Hindlimb muscle (tissue), 1 donor: ENCODE measurements at regions not wholly inside any gene's neighbourhood (a gene's known extent, or its start where the extent isn't known, plus 50 kb on each side); places are given as distances from the start of the nearest gene placed in this dataset.

Experiments
- DNase-seq: peaks from one replicate; pipeline ENCODE4 v3.0.0-alpha.2; 2013

DNA sequence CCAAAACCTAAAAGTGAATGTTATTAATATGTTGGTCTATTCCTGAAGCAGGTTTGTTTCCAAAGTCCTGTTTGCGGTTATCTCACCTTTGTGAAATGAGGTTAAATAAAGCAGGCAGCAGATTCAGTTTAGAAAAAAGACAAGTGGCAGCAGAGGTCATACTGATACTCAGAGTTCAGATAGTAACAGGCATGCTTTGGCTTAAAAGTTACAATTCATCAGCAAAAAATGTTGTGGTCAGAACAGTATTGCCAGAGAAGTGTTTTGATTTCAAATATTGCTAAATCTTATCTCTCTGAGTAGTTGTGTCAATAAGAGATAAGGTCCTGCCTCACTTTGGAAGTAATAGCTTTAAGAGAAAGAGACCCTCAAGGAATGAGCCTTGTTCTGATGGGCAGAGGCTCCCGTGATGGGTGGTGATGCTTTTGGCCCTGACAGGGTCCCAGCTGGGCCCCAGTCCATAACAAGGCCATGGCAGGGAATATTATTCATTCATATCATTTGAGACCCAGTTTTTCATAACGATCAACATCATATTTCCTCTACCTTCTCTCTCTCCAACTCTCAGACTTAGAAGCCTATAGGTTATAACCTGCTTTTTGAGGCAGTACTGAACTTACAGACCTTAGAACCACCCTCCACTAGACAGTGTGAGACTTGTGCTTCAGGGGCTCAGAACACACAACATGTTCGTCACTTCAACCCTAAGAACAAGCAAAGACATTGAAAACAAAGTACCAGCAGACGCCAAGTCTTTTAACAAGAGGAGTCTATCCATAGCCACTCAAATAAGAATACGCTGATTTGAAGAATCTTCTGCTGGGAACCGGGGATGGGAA lies 58.5 kb upstream of the AHR start:
- DNase-seq, result no peak

DNA sequence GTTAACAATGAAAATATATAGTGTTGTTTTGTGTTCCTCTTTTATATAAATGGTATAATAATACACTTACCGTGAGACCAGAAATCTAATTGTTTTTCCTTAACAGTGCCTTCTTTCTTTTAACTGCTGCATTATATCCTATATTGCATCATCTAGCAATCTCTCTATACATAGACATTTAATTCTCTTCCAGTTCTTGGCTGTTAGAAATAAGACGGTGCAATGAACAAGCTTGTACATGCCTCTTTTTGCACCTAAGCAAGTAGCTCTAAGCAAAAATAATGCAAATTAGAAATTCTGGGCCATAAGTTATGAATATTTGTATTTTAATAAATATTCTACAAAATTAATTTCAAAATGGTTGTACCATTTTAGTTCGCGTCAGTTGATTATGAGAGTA lies 55.9 kb upstream of the AHR start:
- DNase-seq, result no peak

DNA sequence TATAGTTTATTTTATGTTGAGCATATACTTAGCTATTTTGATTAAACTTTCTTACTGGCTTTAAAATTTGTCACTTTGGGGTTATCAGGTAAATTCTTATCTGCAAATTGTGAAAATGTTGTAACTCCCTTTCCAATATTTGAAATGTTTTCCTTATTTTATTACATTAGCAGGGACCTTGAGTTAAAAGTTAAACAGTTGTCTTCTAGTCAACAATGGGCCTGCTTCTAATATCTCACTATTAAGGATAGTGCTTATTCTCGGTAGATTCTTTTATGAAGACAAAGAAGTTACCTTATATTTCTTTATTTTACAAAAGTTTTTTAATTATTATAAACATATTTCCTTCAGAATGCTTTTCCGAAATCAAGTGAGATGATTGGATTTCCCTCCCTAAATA lies 53.7 kb upstream of the AHR start:
- DNase-seq, result no peak

DNA sequence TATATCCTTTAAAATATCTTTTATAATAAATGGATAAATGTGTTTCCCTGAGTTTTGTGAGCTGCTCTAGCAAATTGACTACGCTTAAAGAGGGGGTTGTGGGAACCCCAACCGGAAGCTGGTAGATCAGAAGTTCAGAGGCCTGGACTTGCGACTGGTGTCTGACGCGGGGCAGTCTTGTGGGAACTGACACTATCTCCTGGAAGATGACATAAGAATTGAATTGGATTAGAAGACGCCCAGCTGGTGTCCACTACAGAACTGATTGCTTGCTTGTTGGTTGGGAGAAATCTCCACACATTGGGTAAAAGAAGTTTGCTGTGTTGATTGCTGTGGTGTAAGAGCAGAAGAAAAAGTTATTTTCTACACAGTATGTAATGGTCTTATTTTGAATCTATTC lies 51.1 kb upstream of the AHR start:
- no peak for DNase-seq

DNA sequence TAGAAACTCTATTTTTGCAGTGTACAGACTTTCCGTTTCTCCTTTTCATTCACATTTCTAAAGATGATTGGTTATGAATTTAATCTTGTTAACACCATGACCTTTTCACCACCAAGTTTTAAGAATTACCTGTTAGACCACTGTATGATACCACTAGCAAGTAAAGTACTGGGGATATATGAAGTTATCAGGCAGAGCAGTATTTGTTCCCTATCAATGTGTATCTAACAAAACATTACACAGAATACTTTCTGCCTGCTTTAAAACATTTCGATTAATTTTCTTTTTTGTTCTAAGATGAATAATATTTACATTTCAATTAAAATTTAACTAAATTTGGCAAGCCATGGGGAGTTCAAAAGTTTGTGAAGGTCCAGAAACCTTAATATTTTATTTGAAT lies 49.9 kb upstream of the AHR start:
- no peak for DNase-seq
